ENCODE measurements at regions not wholly inside any gene's neighbourhood (a gene's known extent, or its start where the extent isn't known, plus 50 kb on each side); places are given as distances from the start of the nearest gene placed in this dataset.

GRCh38 chr12:93098077-93098476 lies 169.0 kb upstream of the EEA1 start:
- Histone ChIP-seq H3K79me2 (no peaks in the 10 kb centered on the region), H3K4me3 (no peak overlapping the region), H3K4me2 (no peak overlapping the region), H3K4me1 (ENCODE audit: insufficient read depth) (peaks cover 29% of the 10 kb centered on the region), H3K9me2 (replicated peaks; ENCODE audit: insufficient read depth) (no peaks in the 10 kb centered on the region), H3K27me3 (no peaks in the 10 kb centered on the region), H3K9me3 (ENCODE audit: low read depth) (no peaks in the 10 kb centered on the region), H3K27ac (no peak overlapping the region), H3K36me3 (replicated peaks; ENCODE audit: insufficient read depth, low read depth) (no peaks in the 10 kb centered on the region), H2AFZ (no peak overlapping the region), H4K20me1 (ENCODE audit: insufficient read depth, poor library complexity, severe bottlenecking) (no peaks in the 10 kb centered on the region)
- 63% methylated on average over 2 of the region's 2 CpGs for WGBS (ENCODE audit: low lambda C conversion rate, missing lambda C conversion rate)
- peak; percentile 58 for DNase-seq (ENCODE audit: low spot score)
- TF ChIP-seq, protein P1, sequence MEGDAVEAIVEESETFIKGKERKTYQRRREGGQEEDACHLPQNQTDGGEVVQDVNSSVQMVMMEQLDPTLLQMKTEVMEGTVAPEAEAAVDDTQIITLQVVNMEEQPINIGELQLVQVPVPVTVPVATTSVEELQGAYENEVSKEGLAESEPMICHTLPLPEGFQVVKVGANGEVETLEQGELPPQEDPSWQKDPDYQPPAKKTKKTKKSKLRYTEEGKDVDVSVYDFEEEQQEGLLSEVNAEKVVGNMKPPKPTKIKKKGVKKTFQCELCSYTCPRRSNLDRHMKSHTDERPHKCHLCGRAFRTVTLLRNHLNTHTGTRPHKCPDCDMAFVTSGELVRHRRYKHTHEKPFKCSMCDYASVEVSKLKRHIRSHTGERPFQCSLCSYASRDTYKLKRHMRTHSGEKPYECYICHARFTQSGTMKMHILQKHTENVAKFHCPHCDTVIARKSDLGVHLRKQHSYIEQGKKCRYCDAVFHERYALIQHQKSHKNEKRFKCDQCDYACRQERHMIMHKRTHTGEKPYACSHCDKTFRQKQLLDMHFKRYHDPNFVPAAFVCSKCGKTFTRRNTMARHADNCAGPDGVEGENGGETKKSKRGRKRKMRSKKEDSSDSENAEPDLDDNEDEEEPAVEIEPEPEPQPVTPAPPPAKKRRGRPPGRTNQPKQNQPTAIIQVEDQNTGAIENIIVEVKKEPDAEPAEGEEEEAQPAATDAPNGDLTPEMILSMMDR (IDR thresholded peaks at IDR 0.05; ENCODE audit: poor library complexity), result peak; percentile 41
- no peak for TF ChIP-seq EZH2 (IDR thresholded peaks at IDR 0.05; ENCODE audit: borderline replicate concordance)

DNA sequence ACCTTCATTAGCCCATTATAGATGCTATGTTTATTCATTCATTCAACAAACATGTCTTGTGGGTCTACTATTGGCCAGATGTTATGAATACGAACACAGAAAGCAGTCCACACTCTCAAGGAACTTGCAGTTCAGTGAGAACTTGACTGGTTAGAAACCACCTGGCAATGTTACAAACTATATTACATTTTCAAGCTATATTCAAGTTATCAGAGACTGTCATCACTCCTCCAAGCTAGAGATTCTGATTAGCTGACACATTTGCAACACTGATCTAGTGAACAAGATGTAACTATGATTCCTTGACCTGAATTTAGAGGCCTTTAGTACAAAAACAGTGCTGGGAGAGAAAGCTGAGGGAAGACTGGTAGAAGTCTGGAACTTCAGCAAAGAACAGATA lies 170.7 kb upstream of the EEA1 start:
- WGBS (ENCODE audit: low lambda C conversion rate, missing lambda C conversion rate), result 85% methylated on average over 1 of the region's 1 CpG
- no peak overlapping the region for H3K4me3 ChIP-seq
- no peaks in the 10 kb centered on the region for H3K9me2 ChIP-seq (replicated peaks; ENCODE audit: insufficient read depth)
- no peaks in the 10 kb centered on the region for H4K20me1 ChIP-seq (ENCODE audit: insufficient read depth, poor library complexity, severe bottlenecking)
- no peaks in the 10 kb centered on the region for H3K27me3 ChIP-seq
- no peaks in the 10 kb centered on the region for H3K9me3 ChIP-seq (ENCODE audit: low read depth)
- no peak overlapping the region for H2AFZ ChIP-seq
- H3K27ac ChIP-seq, result no peak overlapping the region
- H3K36me3 ChIP-seq (replicated peaks; ENCODE audit: insufficient read depth, low read depth), result no peaks in the 10 kb centered on the region
- no peak overlapping the region for H3K4me2 ChIP-seq
- no peak for TF ChIP-seq EZH2phosphoT487 (IDR thresholded peaks at IDR 0.05; ENCODE audit: low read depth, severe bottlenecking, unreplicated experiment)
- TF ChIP-seq, protein P1 (IDR thresholded peaks at IDR 0.05; ENCODE audit: poor library complexity), result no peak
- no peaks in the 10 kb centered on the region for H3K79me2 ChIP-seq
- H3K4me1 ChIP-seq (ENCODE audit: insufficient read depth), result peaks cover 29% of the 10 kb centered on the region
- DNase-seq (ENCODE audit: low spot score), result no peak

- H3K27ac ChIP-seq, result peak overlapping the region; percentile 86
- H3K4me1 ChIP-seq (ENCODE audit: insufficient read depth), result peaks cover 25% of the 10 kb centered on the region
- H3K36me3 ChIP-seq (replicated peaks; ENCODE audit: insufficient read depth, low read depth), result no peaks in the 10 kb centered on the region
- TF ChIP-seq EZH2 (IDR thresholded peaks at IDR 0.05; ENCODE audit: borderline replicate concordance) (no peak), EZH2phosphoT487 (IDR thresholded peaks at IDR 0.05; ENCODE audit: low read depth, severe bottlenecking, unreplicated experiment) (no peak)
- TF ChIP-seq, protein P1 (IDR thresholded peaks at IDR 0.05; ENCODE audit: poor library complexity), result no peak
- H3K79me2 ChIP-seq, result no peaks in the 10 kb centered on the region
- no peaks in the 10 kb centered on the region for H3K9me3 ChIP-seq (ENCODE audit: low read depth)
- H3K27me3 ChIP-seq, result no peaks in the 10 kb centered on the region
- H4K20me1 ChIP-seq (ENCODE audit: insufficient read depth, poor library complexity, severe bottlenecking), result no peaks in the 10 kb centered on the region
- WGBS (ENCODE audit: low lambda C conversion rate, missing lambda C conversion rate), result 48% methylated on average over 4 of the region's 4 CpGs
- DNase-seq (ENCODE audit: low spot score), result no peak
- no peaks in the 10 kb centered on the region for H3K9me2 ChIP-seq (replicated peaks; ENCODE audit: insufficient read depth)
- H2AFZ ChIP-seq, result no peak overlapping the region
- no peak overlapping the region for H3K4me2 ChIP-seq
- no peak overlapping the region for H3K4me3 ChIP-seq
Measured at GRCh38 chr12:93100610-93101009, 171.5 kb upstream of the EEA1 start.

- TF ChIP-seq, protein P1 (IDR thresholded peaks at IDR 0.05; ENCODE audit: poor library complexity), result no peak
- TF ChIP-seq EZH2 (IDR thresholded peaks at IDR 0.05; ENCODE audit: borderline replicate concordance), result no peak
- no peak for TF ChIP-seq EZH2phosphoT487 (IDR thresholded peaks at IDR 0.05; ENCODE audit: low read depth, severe bottlenecking, unreplicated experiment)
- Histone ChIP-seq H3K4me2 (no peak overlapping the region), H3K36me3 (replicated peaks; ENCODE audit: insufficient read depth, low read depth) (no peaks in the 10 kb centered on the region), H3K27me3 (no peaks in the 10 kb centered on the region), H4K20me1 (ENCODE audit: insufficient read depth, poor library complexity, severe bottlenecking) (no peaks in the 10 kb centered on the region), H3K4me3 (no peak overlapping the region), H3K27ac (peak overlapping the region; percentile 86), H2AFZ (no peak overlapping the region), H3K9me3 (ENCODE audit: low read depth) (no peaks in the 10 kb centered on the region), H3K79me2 (no peaks in the 10 kb centered on the region), H3K9me2 (replicated peaks; ENCODE audit: insufficient read depth) (no peaks in the 10 kb centered on the region), H3K4me1 (ENCODE audit: insufficient read depth) (peaks cover 25% of the 10 kb centered on the region)
- WGBS (ENCODE audit: low lambda C conversion rate, missing lambda C conversion rate), result 94% methylated on average over 4 of the region's 4 CpGs
- DNase-seq (ENCODE audit: low spot score), result no peak
Measured at GRCh38 chr12:93101367-93101766, 172.3 kb upstream of the EEA1 start.
